HCT116 (cell line): ENCODE measurements at regions not wholly inside any gene's neighbourhood (a gene's known extent, or its start where the extent isn't known, plus 50 kb on each side); places are given as distances from the start of the nearest gene placed in this dataset.

Source experiments
- ATAC-seq: fragments of 200-7000 bp; cut with Tn5 transposase; 2 replicates; pipeline ENCODE4 v1.9.1; 2020; ENCODE audit warnings: mild to moderate bottlenecking, moderate library complexity
- BruUV-seq: library from RNA; stranded (reverse); fragments of 400-500 nt; replicated peaks from 2 replicates; lab custom pipeline; 2021; lab: Mats Ljungman, UMichigan
- CTCF ChIA-PET: fragments of 300-600 bp; sonication (Branson Sonifier 250); formaldehyde crosslinking; loops from one replicate; lab custom pipeline; 2021; ENCODE audit warnings: antibody characterized with exemption; lab: Charles Lee
- POLR2A ChIA-PET: fragments of 300-600, 350-600 bp; sonication (Branson Sonifier 250); formaldehyde crosslinking; loops from one replicate; lab custom pipeline; 2021; ENCODE audit warnings: antibody characterized with exemption; lab: Charles Lee
- RAD21 ChIA-PET, 2 experiments: fragments of 300-600 bp; sonication (Branson Sonifier 250); formaldehyde crosslinking; loops; one replicate each; lab custom pipeline; 2023; ENCODE audit warnings: low total read pairs in 2 of 2; ENCODE audit not compliant: uncharacterized antibody in 2 of 2, unreplicated experiment in 2 of 2, low non-redundant PET in 1 of 2; lab: Charles Lee
- DNase-seq: peaks from one replicate; pipeline ENCODE4 v3.0.0-alpha.2; 2010; ENCODE audit warnings: low read depth, low spot score
- H2AFZ ChIP-seq: fragments of 200-600 bp; shearing (Covaris generic), sonication (generic); 2 replicates; pipeline ENCODE4 v1.6.1; 2017; ENCODE audit warnings: low read depth, mixed run types, mixed read lengths, antibody characterized with exemption, low read length; ENCODE audit not compliant: poor library complexity, severe bottlenecking
- H3K27ac ChIP-seq: 2 replicates; pipeline ENCODE4 v1.5.1; 2012; ENCODE audit warnings: low read depth, low read length
- H3K27me3 ChIP-seq: fragments of 200-600 bp; sonication (generic); 2 replicates; pipeline ENCODE4 v1.6.1; 2016; ENCODE audit warnings: mixed run types, low read length, mixed read lengths; ENCODE audit not compliant: insufficient read depth
- H3K36me3 ChIP-seq, 2 experiments: fragments of 200-500 bp in 1 of 2; fragments of 200-600 bp in 1 of 2; sonication (Bioruptor generic) in 1 of 2; sonication (generic) in 1 of 2; 2 replicates each; pipeline versions ENCODE4 v1.5.1 to v1.6.1; 2014 to 2016; ENCODE audit warnings: low read length in 2 of 2, inconsistent platforms in 1 of 2, mixed read lengths in 1 of 2, mixed run types in 1 of 2; ENCODE audit not compliant: insufficient read depth in 2 of 2, control insufficient read depth in 1 of 2
- H3K4me1 ChIP-seq, 2 experiments: fragments of 200-600 bp in 1 of 2; sonication (generic) in 1 of 2; 2 replicates each; pipeline versions ENCODE4 v1.5.1 to v1.6.1; 2012 to 2017; ENCODE audit warnings: low read length in 2 of 2, inconsistent platforms in 1 of 2, mild to moderate bottlenecking in 1 of 2, mixed read lengths in 1 of 2, mixed run types in 1 of 2, moderate library complexity in 1 of 2; ENCODE audit not compliant: insufficient read depth in 2 of 2, control insufficient read depth in 1 of 2
- H3K4me2 ChIP-seq: fragments of 200-600 bp; sonication (generic); 2 replicates; pipeline ENCODE4 v1.6.1; 2017; ENCODE audit warnings: mixed run types, low read length, mixed read lengths
- H3K4me3 ChIP-seq, 2 experiments: fragments of 200-600 bp in 1 of 2; sonication (generic) in 1 of 2; replicated peaks in 1 of 2; 2 replicates each; pipeline ENCODE4 v1.5.1; 2011 to 2016; ENCODE audit warnings: low read length in 2 of 2, control low read depth in 1 of 2, low read depth in 1 of 2, mild to moderate bottlenecking in 1 of 2, mixed read lengths in 1 of 2, mixed run types in 1 of 2
- H3K79me2 ChIP-seq: fragments of 200-600 bp; sonication (generic); 2 replicates; pipeline ENCODE4 v1.6.1; 2017; ENCODE audit warnings: mild to moderate bottlenecking, mixed run types, low read length, moderate library complexity, mixed read lengths; ENCODE audit not compliant: insufficient read depth
- H3K9ac ChIP-seq: fragments of 200-600 bp; sonication (generic); 2 replicates; pipeline ENCODE4 v1.6.1; 2016; ENCODE audit warnings: low read length, mixed read lengths
- H3K9me2 ChIP-seq: fragments of 200-600 bp; sonication (generic), shearing (Covaris generic); 2 replicates; pipeline ENCODE4 v1.6.1; 2017; ENCODE audit warnings: mixed run types, mild to moderate bottlenecking, moderate library complexity; ENCODE audit not compliant: insufficient read depth
- H3K9me3 ChIP-seq, 2 experiments: fragments of 200-500 bp in 1 of 2; fragments of 200-600 bp in 1 of 2; sonication (Bioruptor generic) in 1 of 2; sonication (generic) in 1 of 2; 2 replicates each; pipeline ENCODE4 v1.6.1; 2014 to 2017; ENCODE audit warnings: low read length in 2 of 2, mixed read lengths in 2 of 2, inconsistent platforms in 1 of 2, low read depth in 1 of 2, mild to moderate bottlenecking in 1 of 2, mixed run types in 1 of 2, moderate library complexity in 1 of 2; ENCODE audit not compliant: control insufficient read depth in 1 of 2, insufficient read depth in 1 of 2
- H4K20me1 ChIP-seq: fragments of 200-600 bp; sonication (generic), shearing (Covaris generic); 2 replicates; pipeline ENCODE4 v1.6.1; 2017; ENCODE audit warnings: mixed run types, mild to moderate bottlenecking, moderate library complexity; ENCODE audit not compliant: insufficient read depth
- CBX3 ChIP-seq: IDR thresholded peaks from 2 replicates; pipeline ENCODE4 v1.6.1; 2012; ENCODE audit warnings: low read depth
- EZH2 ChIP-seq: fragments of 200-600 bp; sonication (generic); IDR thresholded peaks from 2 replicates; pipeline ENCODE4 v1.6.1; 2017; ENCODE audit warnings: antibody characterized with exemption, mixed run types
- FOSL1 ChIP-seq: IDR thresholded peaks from 2 replicates; pipeline ENCODE4 v1.6.1; 2012; ENCODE audit warnings: low read depth
- JUND ChIP-seq: IDR thresholded peaks from 2 replicates; pipeline ENCODE4 v1.6.1; 2012
- POLR2A ChIP-seq: IDR thresholded peaks from 2 replicates; pipeline ENCODE4 v1.7.0; 2011; ENCODE audit warnings: borderline replicate concordance; ENCODE audit not compliant: insufficient read depth, insufficient read length; ENCODE audit errors: extremely low read depth
- POLR2AphosphoS5 ChIP-seq: IDR thresholded peaks from 2 replicates; pipeline ENCODE4 v1.6.1; 2011; ENCODE audit warnings: mild to moderate bottlenecking, low read depth, low read length, moderate library complexity
- RAD21 ChIP-seq: IDR thresholded peaks from 2 replicates; pipeline ENCODE4 v1.6.1; 2012; ENCODE audit warnings: low read depth, mild to moderate bottlenecking
- SP1 ChIP-seq: IDR thresholded peaks from 2 replicates; pipeline ENCODE4 v1.6.1; 2012; ENCODE audit warnings: low read depth
- SRF ChIP-seq: IDR thresholded peaks from 2 replicates; pipeline ENCODE4 v1.6.1; 2012; ENCODE audit warnings: low read depth
- YY1 ChIP-seq: IDR thresholded peaks from 2 replicates; pipeline ENCODE4 v1.6.1; 2011; ENCODE audit warnings: low read length, low read depth, moderate library complexity, mild to moderate bottlenecking; ENCODE audit not compliant: insufficient replicate concordance; ENCODE audit errors: extremely low read depth
- ZFX ChIP-seq: fragments of 450-650 bp; IDR thresholded peaks from 2 replicates; pipeline ENCODE4 v1.6.1; 2017
- ZNF274 ChIP-seq: fragments of 200-500 bp; sonication (Bioruptor generic); IDR thresholded peaks from 2 replicates; pipeline ENCODE4 v1.6.1; 2014; ENCODE audit warnings: mild to moderate bottlenecking, low read depth, low read length, inconsistent platforms
- intact Hi-C: fragments of 100-400 bp; cut with micrococcal nuclease; formaldehyde crosslinking; loops from 2 replicates; pipeline ENCODE4 v1.10.0; 2022
- TF ChIP-seq, protein P1 (sequence below): IDR thresholded peaks from 2 replicates; pipeline ENCODE4 v1.6.1; 2012
- TF ChIP-seq, protein P2 (sequence below), 3 experiments: fragments of 200-600 bp in 1 of 3; sonication (generic) in 1 of 3; IDR thresholded peaks in 2 of 3; conservative IDR thresholded peaks in 1 of 3; 2 replicates each; pipeline ENCODE4 v1.5.1; 2012 to 2017; ENCODE audit warnings: low read depth in 2 of 3, low read length in 2 of 3, antibody characterized with exemption in 1 of 3, borderline replicate concordance in 1 of 3, control low read depth in 1 of 3, mild to moderate bottlenecking in 1 of 3, mixed read lengths in 1 of 3, mixed run types in 1 of 3, moderate library complexity in 1 of 3; ENCODE audit not compliant: insufficient read depth in 1 of 3
- TF ChIP-seq, protein P3 (sequence below): IDR thresholded peaks from 2 replicates; pipeline ENCODE4 v1.6.1; 2012; ENCODE audit warnings: low read depth

DNA sequence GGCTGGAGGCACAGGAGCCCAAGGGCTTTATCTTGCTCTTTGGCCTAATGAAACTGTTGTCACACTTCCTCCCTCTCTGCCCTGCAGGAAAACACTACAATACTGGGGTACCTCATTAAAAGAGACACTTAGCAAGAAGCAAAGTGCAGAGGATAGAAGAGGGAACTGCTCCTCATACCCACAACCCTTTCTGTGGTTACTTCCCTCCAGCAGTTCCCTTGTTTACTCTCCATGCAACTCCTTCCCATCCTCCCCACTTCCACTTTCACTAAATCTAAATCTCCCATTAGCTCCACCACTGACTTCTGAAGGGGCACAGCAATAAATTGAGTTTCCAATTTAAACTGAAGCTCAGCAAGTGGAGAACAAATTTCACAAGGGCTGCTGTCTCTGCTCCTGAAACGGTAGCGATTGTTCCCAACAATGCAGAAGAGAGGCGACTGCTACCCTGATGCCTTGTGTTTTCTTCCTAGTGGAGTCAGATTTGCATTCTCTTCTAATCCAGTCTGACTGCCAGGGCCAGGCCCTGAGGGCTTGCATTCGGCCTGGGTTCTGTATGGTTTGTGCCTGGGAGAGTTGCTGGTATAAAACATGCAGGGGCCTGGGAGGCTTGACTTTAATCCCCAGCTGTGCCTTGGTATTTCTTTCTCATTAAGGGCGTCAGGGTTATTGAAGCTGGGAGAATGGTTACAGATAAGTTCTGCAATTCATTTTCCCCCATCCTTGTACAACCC is 454.7 kb downstream of the TFAP2B start:
- Histone ChIP-seq H3K27ac (no peak overlapping the region), H3K4me3 (no peak overlapping the region), H4K20me1 (no peaks in the 10 kb centered on the region), H3K4me1 (no peaks in the 10 kb centered on the region), H3K4me2 (no peak overlapping the region)
- ChIA-PET CTCF (no interaction called here), POLR2A (no interaction called here)
- no peak for TF ChIP-seq CBX3
- no peak for TF ChIP-seq POLR2AphosphoS5
- TF ChIP-seq SP1, result no peak
- TF ChIP-seq, protein P1, sequence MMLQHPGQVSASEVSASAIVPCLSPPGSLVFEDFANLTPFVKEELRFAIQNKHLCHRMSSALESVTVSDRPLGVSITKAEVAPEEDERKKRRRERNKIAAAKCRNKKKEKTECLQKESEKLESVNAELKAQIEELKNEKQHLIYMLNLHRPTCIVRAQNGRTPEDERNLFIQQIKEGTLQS, result no peak
- no peak for TF ChIP-seq POLR2A
- TF ChIP-seq RAD21, result no peak
- no peak for TF ChIP-seq ZNF274
- TF ChIP-seq, all 23 proteins: peak for 0
- no peak for ATAC-seq
- H2AFZ ChIP-seq, result no peak overlapping the region
- RAD21 ChIA-PET, result no interaction called here
- H3K36me3 ChIP-seq, result no peaks in the 10 kb centered on the region
- no peaks in the 10 kb centered on the region for H3K79me2 ChIP-seq
- peaks cover 0 to 13% of the 10 kb centered on the region in 2 experiments; a peak in 2 of 4 replicates for H3K9me3 ChIP-seq
- H3K9ac ChIP-seq, result no peak overlapping the region
- BruUV-seq, result no TSS peak
- H3K27me3 ChIP-seq, result no peaks in the 10 kb centered on the region
- H3K9me2 ChIP-seq, result no peaks in the 10 kb centered on the region
- no peak for DNase-seq
- intact Hi-C loops, result no loop called here

DNA sequence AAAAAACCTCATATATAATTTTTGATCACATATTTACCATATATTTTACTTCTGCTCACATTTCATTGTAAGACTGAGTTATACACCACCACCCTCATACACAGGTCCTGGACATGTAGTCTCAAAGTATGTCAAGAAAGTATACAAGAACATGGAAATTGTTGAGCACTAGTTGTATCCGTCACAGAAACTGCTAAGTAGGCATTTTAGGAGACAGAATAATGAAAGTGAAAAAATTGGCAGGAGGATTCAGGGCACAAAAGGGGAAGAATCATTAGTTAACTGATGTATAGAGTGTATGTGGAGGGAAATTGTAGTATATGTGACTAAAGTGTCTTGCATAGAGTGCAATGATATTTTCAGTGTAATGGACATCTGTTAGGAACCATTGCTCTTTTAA is 458.8 kb downstream of the TFAP2B start:
- no TSS peak for BruUV-seq
- Histone ChIP-seq H3K9me3 (peaks cover 0 to 10% of the 10 kb centered on the region in 2 experiments; a peak in 3 of 4 replicates), H3K4me3 (no peak overlapping the region), H4K20me1 (no peaks in the 10 kb centered on the region), H3K9me2 (no peaks in the 10 kb centered on the region), H3K36me3 (no peaks in the 10 kb centered on the region), H3K27ac (no peak overlapping the region), H2AFZ (no peak overlapping the region), H3K27me3 (no peaks in the 10 kb centered on the region), H3K4me1 (no peaks in the 10 kb centered on the region), H3K9ac (no peak overlapping the region), H3K79me2 (no peaks in the 10 kb centered on the region), H3K4me2 (no peak overlapping the region)
- RAD21 ChIA-PET, result no interaction called here
- no peak for ATAC-seq
- POLR2A ChIA-PET, result no interaction called here
- no peak for DNase-seq
- CTCF ChIA-PET, result no interaction called here
- intact Hi-C loops, result no loop called here
- TF ChIP-seq, protein P2, sequence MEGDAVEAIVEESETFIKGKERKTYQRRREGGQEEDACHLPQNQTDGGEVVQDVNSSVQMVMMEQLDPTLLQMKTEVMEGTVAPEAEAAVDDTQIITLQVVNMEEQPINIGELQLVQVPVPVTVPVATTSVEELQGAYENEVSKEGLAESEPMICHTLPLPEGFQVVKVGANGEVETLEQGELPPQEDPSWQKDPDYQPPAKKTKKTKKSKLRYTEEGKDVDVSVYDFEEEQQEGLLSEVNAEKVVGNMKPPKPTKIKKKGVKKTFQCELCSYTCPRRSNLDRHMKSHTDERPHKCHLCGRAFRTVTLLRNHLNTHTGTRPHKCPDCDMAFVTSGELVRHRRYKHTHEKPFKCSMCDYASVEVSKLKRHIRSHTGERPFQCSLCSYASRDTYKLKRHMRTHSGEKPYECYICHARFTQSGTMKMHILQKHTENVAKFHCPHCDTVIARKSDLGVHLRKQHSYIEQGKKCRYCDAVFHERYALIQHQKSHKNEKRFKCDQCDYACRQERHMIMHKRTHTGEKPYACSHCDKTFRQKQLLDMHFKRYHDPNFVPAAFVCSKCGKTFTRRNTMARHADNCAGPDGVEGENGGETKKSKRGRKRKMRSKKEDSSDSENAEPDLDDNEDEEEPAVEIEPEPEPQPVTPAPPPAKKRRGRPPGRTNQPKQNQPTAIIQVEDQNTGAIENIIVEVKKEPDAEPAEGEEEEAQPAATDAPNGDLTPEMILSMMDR (IDR thresholded peaks at IDR 0.05 in 2 of 3, conservative IDR thresholded peaks at IDR 0.05 in 1 of 3; ENCODE audit: borderline replicate concordance in 1 of 3, insufficient read depth in 1 of 3, low read depth in 2 of 3, low read length in 2 of 3), result no peak
- TF ChIP-seq FOSL1 (no peak), ZNF274 (no peak), ZFX (no peak), EZH2 (no peak), SRF (no peak), YY1 (no peak), SP1 (no peak), JUND (no peak)
- TF ChIP-seq, protein P3, sequence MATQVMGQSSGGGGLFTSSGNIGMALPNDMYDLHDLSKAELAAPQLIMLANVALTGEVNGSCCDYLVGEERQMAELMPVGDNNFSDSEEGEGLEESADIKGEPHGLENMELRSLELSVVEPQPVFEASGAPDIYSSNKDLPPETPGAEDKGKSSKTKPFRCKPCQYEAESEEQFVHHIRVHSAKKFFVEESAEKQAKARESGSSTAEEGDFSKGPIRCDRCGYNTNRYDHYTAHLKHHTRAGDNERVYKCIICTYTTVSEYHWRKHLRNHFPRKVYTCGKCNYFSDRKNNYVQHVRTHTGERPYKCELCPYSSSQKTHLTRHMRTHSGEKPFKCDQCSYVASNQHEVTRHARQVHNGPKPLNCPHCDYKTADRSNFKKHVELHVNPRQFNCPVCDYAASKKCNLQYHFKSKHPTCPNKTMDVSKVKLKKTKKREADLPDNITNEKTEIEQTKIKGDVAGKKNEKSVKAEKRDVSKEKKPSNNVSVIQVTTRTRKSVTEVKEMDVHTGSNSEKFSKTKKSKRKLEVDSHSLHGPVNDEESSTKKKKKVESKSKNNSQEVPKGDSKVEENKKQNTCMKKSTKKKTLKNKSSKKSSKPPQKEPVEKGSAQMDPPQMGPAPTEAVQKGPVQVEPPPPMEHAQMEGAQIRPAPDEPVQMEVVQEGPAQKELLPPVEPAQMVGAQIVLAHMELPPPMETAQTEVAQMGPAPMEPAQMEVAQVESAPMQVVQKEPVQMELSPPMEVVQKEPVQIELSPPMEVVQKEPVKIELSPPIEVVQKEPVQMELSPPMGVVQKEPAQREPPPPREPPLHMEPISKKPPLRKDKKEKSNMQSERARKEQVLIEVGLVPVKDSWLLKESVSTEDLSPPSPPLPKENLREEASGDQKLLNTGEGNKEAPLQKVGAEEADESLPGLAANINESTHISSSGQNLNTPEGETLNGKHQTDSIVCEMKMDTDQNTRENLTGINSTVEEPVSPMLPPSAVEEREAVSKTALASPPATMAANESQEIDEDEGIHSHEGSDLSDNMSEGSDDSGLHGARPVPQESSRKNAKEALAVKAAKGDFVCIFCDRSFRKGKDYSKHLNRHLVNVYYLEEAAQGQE, result no peak
- TF ChIP-seq, protein P1, result no peak
